Suppressor macrophage treated with lipopolysaccharide for 1 hour (primary cell): ENCODE measurements at regions not wholly inside any gene's neighbourhood (a gene's known extent, or its start where the extent isn't known, plus 50 kb on each side); places are given as distances from the start of the nearest gene placed in this dataset.

ENCODE experiments used
- DNase-seq, 3 donors: peaks; one replicate each; pipeline ENCODE4 v3.0.0-alpha.2; 2020 to 2022

GRCh38 chr2:150646746-150647145 lies 159.3 kb upstream of the RND3 start:
- DNase-seq, result no peak

GRCh38 chr2:150644298-150645067 lies 157.0 kb upstream of the RND3 start:
- DNase-seq, result no peak

GRCh38 chr2:150643114-150643725 lies 155.8 kb upstream of the RND3 start:
- DNase-seq, result no peak

GRCh38 chr2:150640039-150640438 lies 152.6 kb upstream of the RND3 start:
- no peak for DNase-seq

GRCh38 chr2:150639383-150639782 lies 151.9 kb upstream of the RND3 start:
- DNase-seq, result no peak

GRCh38 chr2:150631236-150631821 lies 143.9 kb upstream of the RND3 start:
- DNase-seq, result no peak

- no peak for DNase-seq
Observed at GRCh38 chr2:150630587-150631235, 143.2 kb upstream of the RND3 start.

- DNase-seq, result no peak
Observed at GRCh38 chr2:150627526-150627925, 140.1 kb upstream of the RND3 start.

- no peak for DNase-seq
Observed at GRCh38 chr2:150626934-150627411, 139.5 kb upstream of the RND3 start.

GRCh38 chr2:150625741-150626140 lies 138.3 kb upstream of the RND3 start:
- DNase-seq, result no peak

GRCh38 chr2:150625303-150625702 lies 137.8 kb upstream of the RND3 start:
- peak in 2 of 3 donors; percentile 33 to 39 for DNase-seq

GRCh38 chr2:150624001-150624401 lies 136.5 kb upstream of the RND3 start:
- peak in 2 of 3 donors; percentile 7 to 30 for DNase-seq

- DNase-seq, result peak in 2 of 3 donors; percentile 25 to 30
Observed at GRCh38 chr2:150621526-150622213, 134.2 kb upstream of the RND3 start.

- DNase-seq, result peak in 2 of 3 donors; percentile 16 to 24
Observed at GRCh38 chr2:150620855-150621254, 133.4 kb upstream of the RND3 start.

- no peak for DNase-seq
Observed at GRCh38 chr2:150620416-150620815, 132.9 kb upstream of the RND3 start.

- DNase-seq, result no peak
Observed at GRCh38 chr2:150619607-150620330, 132.3 kb upstream of the RND3 start.

- no peak for DNase-seq
Observed at GRCh38 chr2:150618245-150618895, 130.9 kb upstream of the RND3 start.

- DNase-seq, result no peak
Observed at GRCh38 chr2:150617351-150617978, 130.0 kb upstream of the RND3 start.

GRCh38 chr2:150612957-150613710 lies 125.7 kb upstream of the RND3 start:
- no peak for DNase-seq

- DNase-seq, result no peak
Observed at GRCh38 chr2:150610670-150611279, 123.3 kb upstream of the RND3 start.
